CD4-positive, alpha-beta T cell treated with Interleukin-17A for 4 hours (primary cell): ENCODE measurements at regions not wholly inside any gene's neighbourhood (a gene's known extent, or its start where the extent isn't known, plus 50 kb on each side); places are given as distances from the start of the nearest gene placed in this dataset.

ENCODE experiments used
- DNase-seq: peaks from one replicate; pipeline ENCODE4 v3.0.0-alpha.2; 2020; ENCODE audit warnings: mixed read lengths

GRCh38 chr19:27580906-27581305, 1632.0 kb downstream of the UQCRFS1 start:
- no peak for DNase-seq
